Activated CD8-positive, alpha-beta T cell treated with anti-CD3 and anti-CD28 coated beads, Interleukin-2, amount 10 ng/mL, durations not matched to agents 7 days and 5 days (primary cell): ENCODE measurements at regions not wholly inside any gene's neighbourhood (a gene's known extent, or its start where the extent isn't known, plus 50 kb on each side); places are given as distances from the start of the nearest gene placed in this dataset.

Source experiments
- ATAC-seq: fragments of 150-1000 bp; cut with Tn5 transposase; one replicate; pipeline ENCODE4 v1.10.0; 2021; ENCODE audit warnings: moderate library complexity
- CTCF ChIA-PET: fragments of 350-600 bp; sonication (Branson Sonifier 250); formaldehyde crosslinking; loops from one replicate; lab custom pipeline; 2021; ENCODE audit warnings: antibody characterized with exemption; lab: Charles Lee
- POLR2A ChIA-PET: fragments of 350-600 bp; sonication (Branson Sonifier 250); formaldehyde crosslinking; loops from one replicate; lab custom pipeline; 2021; ENCODE audit warnings: antibody characterized with exemption; lab: Charles Lee
- DNase-seq: peaks from one replicate; pipeline ENCODE4 v3.0.0-alpha.2; 2020
- H3K27ac Mint-ChIP-seq: one replicate; pipeline ENCODE4 v1.8.0; 2021; ENCODE audit warnings: mild to moderate bottlenecking, mixed read lengths
- H3K27me3 Mint-ChIP-seq: one replicate; pipeline ENCODE4 v1.8.0; 2021; ENCODE audit warnings: low read depth, mixed read lengths
- H3K36me3 Mint-ChIP-seq: one replicate; pipeline ENCODE4 v1.8.0; 2021; ENCODE audit warnings: low read depth, mixed read lengths
- H3K4me1 Mint-ChIP-seq: one replicate; pipeline ENCODE4 v1.8.0; 2021; ENCODE audit warnings: low read depth, mixed read lengths
- H3K4me3 Mint-ChIP-seq: one replicate; pipeline ENCODE4 v1.8.0; 2021; ENCODE audit warnings: mild to moderate bottlenecking, mixed read lengths
- H3K9me3 Mint-ChIP-seq: one replicate; pipeline ENCODE4 v1.8.0; 2022; ENCODE audit warnings: mixed read lengths; ENCODE audit not compliant: insufficient read depth

- ATAC-seq (no peak), DNase-seq (no peak)
- Mint-ChIP-seq H3K27ac (no peak overlapping the region), H3K9me3 (no peaks in the 10 kb centered on the region), H3K4me1 (no peaks in the 10 kb centered on the region), H3K4me3 (no peak overlapping the region), H3K36me3 (no peaks in the 10 kb centered on the region), H3K27me3 (no peaks in the 10 kb centered on the region)
- ChIA-PET POLR2A (no interaction called here), CTCF (no interaction called here)
Measured at GRCh38 chr7:33685981-33686683, 219.2 kb upstream of the BMPER start.

GRCh38 chr7:33687625-33688024 lies 217.7 kb upstream of the BMPER start:
- Mint-ChIP-seq H3K9me3 (no peaks in the 10 kb centered on the region), H3K4me3 (no peak overlapping the region), H3K36me3 (no peaks in the 10 kb centered on the region), H3K4me1 (no peaks in the 10 kb centered on the region), H3K27me3 (no peaks in the 10 kb centered on the region), H3K27ac (no peak overlapping the region)
- ChIA-PET POLR2A (no interaction called here), CTCF (no interaction called here)
- ATAC-seq (no peak), DNase-seq (no peak)

DNA sequence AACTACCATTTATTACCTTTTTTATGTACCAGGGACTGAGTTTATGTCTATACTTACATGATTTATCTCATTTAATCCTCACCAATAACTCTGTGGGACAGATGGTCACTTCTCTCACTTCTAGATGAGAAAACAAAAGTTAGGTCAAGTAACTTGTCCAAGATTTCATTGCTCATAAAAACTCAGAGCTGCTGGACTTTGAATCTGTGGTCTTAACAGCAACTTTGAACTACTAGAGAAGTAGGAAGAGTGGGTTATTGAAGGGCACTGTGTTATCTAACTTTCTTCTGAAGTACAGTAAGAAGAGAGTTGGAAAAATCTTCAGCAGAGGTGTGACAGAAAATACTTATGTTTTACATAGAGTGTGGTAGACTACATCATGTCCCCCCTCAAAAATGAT lies 214.2 kb upstream of the BMPER start:
- no peaks in the 10 kb centered on the region for H3K4me1 Mint-ChIP-seq
- ATAC-seq (no peak), DNase-seq (no peak)
- no peaks in the 10 kb centered on the region for H3K27me3 Mint-ChIP-seq
- H3K36me3 Mint-ChIP-seq, result no peaks in the 10 kb centered on the region
- CTCF ChIA-PET, result no interaction called here
- H3K4me3 Mint-ChIP-seq, result no peak overlapping the region
- no peaks in the 10 kb centered on the region for H3K9me3 Mint-ChIP-seq
- POLR2A ChIA-PET, result no interaction called here
- no peak overlapping the region for H3K27ac Mint-ChIP-seq

GRCh38 chr7:33692956-33693355 lies 212.4 kb upstream of the BMPER start:
- H3K27ac Mint-ChIP-seq, result no peak overlapping the region
- H3K36me3 Mint-ChIP-seq, result no peaks in the 10 kb centered on the region
- no peaks in the 10 kb centered on the region for H3K9me3 Mint-ChIP-seq
- ChIA-PET CTCF (no interaction called here), POLR2A (no interaction called here)
- no peak overlapping the region for H3K4me3 Mint-ChIP-seq
- ATAC-seq, result no peak
- DNase-seq, result no peak
- H3K4me1 Mint-ChIP-seq, result no peaks in the 10 kb centered on the region
- no peaks in the 10 kb centered on the region for H3K27me3 Mint-ChIP-seq

GRCh38 chr7:33694006-33694405 lies 211.3 kb upstream of the BMPER start:
- DNase-seq (no peak), ATAC-seq (no peak)
- no peaks in the 10 kb centered on the region for H3K27me3 Mint-ChIP-seq
- ChIA-PET CTCF (no interaction called here), POLR2A (no interaction called here)
- H3K4me3 Mint-ChIP-seq, result no peak overlapping the region
- no peaks in the 10 kb centered on the region for H3K36me3 Mint-ChIP-seq
- no peak overlapping the region for H3K27ac Mint-ChIP-seq
- no peaks in the 10 kb centered on the region for H3K4me1 Mint-ChIP-seq
- H3K9me3 Mint-ChIP-seq, result no peaks in the 10 kb centered on the region

DNA sequence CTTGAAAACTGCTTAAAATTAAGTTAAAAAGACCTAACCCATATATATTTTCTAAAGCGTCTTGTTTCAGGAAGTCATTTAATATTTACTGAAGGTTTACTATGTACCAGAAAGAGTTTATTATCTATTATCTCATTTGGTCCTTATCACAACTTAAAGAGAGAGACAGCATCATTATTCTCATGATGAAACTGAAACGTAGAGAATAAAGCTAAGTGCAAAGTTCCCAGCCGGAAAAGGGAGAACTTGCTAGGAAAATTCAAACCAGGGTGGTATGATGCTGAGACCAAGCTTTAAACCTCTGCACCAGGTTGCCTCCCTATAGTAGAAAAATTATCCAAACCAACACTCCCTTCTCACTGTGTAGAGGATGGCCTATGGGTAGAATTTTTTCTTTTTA lies 207.7 kb upstream of the BMPER start:
- Mint-ChIP-seq H3K4me1 (no peaks in the 10 kb centered on the region), H3K27me3 (no peaks in the 10 kb centered on the region), H3K4me3 (no peak overlapping the region), H3K9me3 (peaks cover 25% of the 10 kb centered on the region), H3K27ac (no peak overlapping the region), H3K36me3 (no peaks in the 10 kb centered on the region)
- POLR2A ChIA-PET, result no interaction called here
- DNase-seq, result no peak
- CTCF ChIA-PET, result no interaction called here
- no peak for ATAC-seq

DNA sequence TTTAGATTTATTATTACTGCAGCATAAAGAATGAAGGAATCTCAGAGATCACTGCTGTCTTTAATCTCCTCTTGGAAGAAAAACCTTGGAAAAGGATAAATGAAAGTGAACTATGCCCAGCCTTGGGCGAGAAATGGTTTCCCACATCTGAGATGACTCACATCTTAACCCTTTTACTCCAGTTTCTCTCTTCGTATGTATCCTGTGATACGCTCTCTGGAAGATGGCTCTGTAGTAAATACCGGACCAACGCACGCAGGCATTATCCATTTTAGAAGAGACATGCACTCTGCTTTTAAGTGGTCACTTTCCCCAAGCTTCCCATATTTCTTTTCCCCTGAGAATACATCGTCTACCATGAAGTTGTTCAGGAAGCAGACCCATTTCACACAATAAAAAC lies 207.3 kb upstream of the BMPER start:
- Mint-ChIP-seq H3K27ac (no peak overlapping the region), H3K4me1 (no peaks in the 10 kb centered on the region), H3K9me3 (peaks cover 25% of the 10 kb centered on the region), H3K27me3 (no peaks in the 10 kb centered on the region), H3K4me3 (no peak overlapping the region), H3K36me3 (no peaks in the 10 kb centered on the region)
- CTCF ChIA-PET, result no interaction called here
- POLR2A ChIA-PET, result no interaction called here
- ATAC-seq (no peak), DNase-seq (no peak)

- DNase-seq (no peak), ATAC-seq (no peak)
- no peaks in the 10 kb centered on the region for H3K27me3 Mint-ChIP-seq
- no peak overlapping the region for H3K27ac Mint-ChIP-seq
- no peaks in the 10 kb centered on the region for H3K36me3 Mint-ChIP-seq
- ChIA-PET CTCF (no interaction called here), POLR2A (no interaction called here)
- H3K9me3 Mint-ChIP-seq, result peaks cover 25% of the 10 kb centered on the region
- H3K4me1 Mint-ChIP-seq, result no peaks in the 10 kb centered on the region
- H3K4me3 Mint-ChIP-seq, result no peak overlapping the region
Measured at GRCh38 chr7:33698692-33699128, 206.6 kb upstream of the BMPER start.

DNA sequence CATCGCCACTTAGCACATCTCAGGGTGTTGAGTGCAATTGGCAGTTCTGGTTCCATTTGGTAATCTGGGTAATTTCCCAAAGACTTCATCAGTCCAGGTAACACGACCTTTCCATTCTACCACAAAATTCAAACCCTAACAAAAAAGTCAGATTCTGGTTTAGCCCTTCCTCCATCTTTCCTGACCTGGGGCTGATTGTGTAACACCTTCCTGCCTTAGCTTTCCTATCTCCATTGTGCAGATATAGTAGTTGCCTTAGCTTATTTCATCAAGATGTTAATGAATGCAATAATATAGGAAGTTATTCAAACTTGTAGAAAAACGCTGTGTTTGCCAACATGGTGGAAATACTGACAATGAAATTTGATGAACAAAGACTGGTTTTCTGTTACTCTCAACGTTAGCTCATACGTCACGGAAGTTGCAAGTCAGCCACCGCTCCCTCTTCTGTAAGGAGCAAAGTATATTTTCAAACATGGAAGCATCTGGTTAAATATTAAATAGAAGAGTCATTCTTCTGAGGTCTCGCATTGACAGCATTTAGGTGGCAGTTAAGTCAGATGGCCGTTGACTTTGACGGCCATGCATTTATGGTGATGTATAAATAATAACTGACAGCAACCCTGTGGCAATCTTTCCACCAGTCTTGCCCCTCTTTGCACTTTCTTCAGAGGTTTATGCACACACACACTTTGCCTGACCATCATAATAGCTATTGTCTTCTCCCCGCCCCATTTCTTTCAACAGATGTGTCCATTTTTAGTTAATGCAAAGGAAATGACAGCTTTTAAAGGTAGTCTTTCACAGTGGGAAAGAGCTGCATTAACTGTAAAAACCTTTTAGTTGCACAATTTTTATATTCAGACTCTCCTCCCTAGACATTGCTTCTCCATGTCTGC lies 205.1 kb upstream of the BMPER start:
- ATAC-seq (no peak), DNase-seq (no peak)
- Mint-ChIP-seq H3K9me3 (peaks cover 25% of the 10 kb centered on the region), H3K36me3 (no peaks in the 10 kb centered on the region), H3K27me3 (no peaks in the 10 kb centered on the region), H3K4me3 (no peak overlapping the region), H3K4me1 (no peaks in the 10 kb centered on the region), H3K27ac (no peak overlapping the region)
- CTCF ChIA-PET, result no interaction called here
- POLR2A ChIA-PET, result no interaction called here

DNA sequence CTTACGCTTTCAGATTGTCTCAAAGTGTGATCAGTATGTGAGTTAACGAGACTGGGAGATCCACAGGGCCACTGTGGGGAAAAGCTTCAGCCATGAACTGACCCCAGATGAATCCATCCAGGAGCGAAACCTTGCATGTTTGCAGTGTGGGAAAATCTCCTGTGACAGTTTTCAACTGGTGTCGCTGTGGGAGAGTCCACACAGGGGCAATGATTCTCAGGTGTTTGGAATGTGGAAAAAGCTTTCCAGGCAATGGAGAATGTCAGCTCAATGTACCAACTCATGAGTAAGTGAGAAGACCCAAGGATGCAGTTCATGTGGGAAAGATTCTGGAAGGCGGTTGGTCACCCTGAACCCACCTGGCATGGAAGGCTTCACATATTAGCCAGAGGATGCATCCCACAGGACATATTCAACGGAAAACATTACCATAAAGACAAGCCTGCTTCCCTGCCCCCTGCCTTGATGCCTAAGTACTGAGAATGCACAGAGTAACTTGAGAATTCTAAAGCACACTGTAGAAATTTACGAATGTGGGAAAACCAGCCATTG lies 204.1 kb upstream of the BMPER start:
- no peak for DNase-seq
- H3K4me3 Mint-ChIP-seq, result no peak overlapping the region
- no peak overlapping the region for H3K27ac Mint-ChIP-seq
- ATAC-seq, result no peak
- ChIA-PET CTCF (interaction anchor here (0.7 kb wide), 1 partner anchor 28 kb away, joined by 3 read pairs; no protein-coding TSS in a partner anchor), POLR2A (no interaction called here)
- H3K9me3 Mint-ChIP-seq, result peaks cover 25% of the 10 kb centered on the region
- H3K4me1 Mint-ChIP-seq, result no peaks in the 10 kb centered on the region
- H3K36me3 Mint-ChIP-seq, result no peaks in the 10 kb centered on the region
- H3K27me3 Mint-ChIP-seq, result no peaks in the 10 kb centered on the region

GRCh38 chr7:33701927-33702326 lies 203.4 kb upstream of the BMPER start:
- Mint-ChIP-seq H3K4me3 (no peak overlapping the region), H3K4me1 (no peaks in the 10 kb centered on the region), H3K27me3 (no peaks in the 10 kb centered on the region), H3K27ac (no peak overlapping the region), H3K36me3 (no peaks in the 10 kb centered on the region), H3K9me3 (peaks cover 25% of the 10 kb centered on the region)
- POLR2A ChIA-PET, result no interaction called here
- ATAC-seq (no peak), DNase-seq (no peak)
- CTCF ChIA-PET, result interaction anchor here (0.7 kb wide), 1 partner anchor 27 kb away, joined by 3 read pairs; no protein-coding TSS in a partner anchor

GRCh38 chr7:33702514-33703054 lies 202.8 kb upstream of the BMPER start:
- ATAC-seq, result no peak
- ChIA-PET CTCF (no interaction called here), POLR2A (no interaction called here)
- H3K4me1 Mint-ChIP-seq, result no peaks in the 10 kb centered on the region
- no peaks in the 10 kb centered on the region for H3K27me3 Mint-ChIP-seq
- no peak overlapping the region for H3K4me3 Mint-ChIP-seq
- no peak overlapping the region for H3K27ac Mint-ChIP-seq
- no peak for DNase-seq
- no peaks in the 10 kb centered on the region for H3K36me3 Mint-ChIP-seq
- peaks cover 25% of the 10 kb centered on the region for H3K9me3 Mint-ChIP-seq
